GM18511 (cell line): ENCODE measurements at regions not wholly inside any gene's neighbourhood (a gene's known extent, or its start where the extent isn't known, plus 50 kb on each side); places are given as distances from the start of the nearest gene placed in this dataset.

Experiments
- ATAC-seq: cut with Tn5 transposase; IDR thresholded peaks from one replicate; pipeline ENCODE4 v1.9.1; 2021; ENCODE audit warnings: mild to moderate bottlenecking, moderate library complexity; ENCODE audit not compliant: unreplicated experiment

GRCh38 chr5:148912714-148913398 lies 86.4 kb downstream of the ADRB2 start:
- ATAC-seq = no peak

- ATAC-seq = no peak
These were observed 87.1 kb downstream of the ADRB2 start for GRCh38 chr5:148913493-148913892.

- ATAC-seq = peak; percentile 58
These were observed 87.6 kb downstream of the ADRB2 start for GRCh38 chr5:148913985-148914431.

- ATAC-seq = no peak
These were observed 88.9 kb downstream of the ADRB2 start for GRCh38 chr5:148915224-148915817.

- ATAC-seq = no peak
These were observed 94.4 kb downstream of the ADRB2 start for GRCh38 chr5:148920646-148921288.

- no peak for ATAC-seq
These were observed 94.9 kb downstream of the ADRB2 start for GRCh38 chr5:148921350-148921749.

GRCh38 chr5:148922606-148923005 lies 96.2 kb downstream of the ADRB2 start:
- ATAC-seq = peak; percentile 87

GRCh38 chr5:148923023-148923422 lies 96.6 kb downstream of the ADRB2 start:
- ATAC-seq = peak; percentile 13

GRCh38 chr5:148924817-148925216 lies 98.4 kb downstream of the ADRB2 start:
- no peak for ATAC-seq

GRCh38 chr5:148926207-148926606 lies 99.8 kb downstream of the ADRB2 start:
- no peak for ATAC-seq

GRCh38 chr5:148927307-148927946 lies 101.0 kb downstream of the ADRB2 start:
- no peak for ATAC-seq

- no peak for ATAC-seq
These were observed 101.7 kb downstream of the ADRB2 start for GRCh38 chr5:148928141-148928540.

GRCh38 chr5:148931453-148932057 lies 105.1 kb downstream of the ADRB2 start:
- ATAC-seq = no peak

GRCh38 chr5:148932355-148932935 lies 106.0 kb downstream of the ADRB2 start:
- ATAC-seq = no peak

- ATAC-seq = no peak
These were observed 107.6 kb downstream of the ADRB2 start for GRCh38 chr5:148933903-148934432.

GRCh38 chr5:148934895-148935400 lies 108.5 kb downstream of the ADRB2 start:
- no peak for ATAC-seq

- ATAC-seq = no peak
These were observed 110.8 kb downstream of the ADRB2 start for GRCh38 chr5:148937239-148937638.

GRCh38 chr5:148937830-148938521 lies 111.6 kb downstream of the ADRB2 start:
- no peak for ATAC-seq

GRCh38 chr5:148938522-148938882 lies 112.1 kb downstream of the ADRB2 start:
- no peak for ATAC-seq

- ATAC-seq = no peak
These were observed 113.3 kb downstream of the ADRB2 start for GRCh38 chr5:148939676-148940075.
